ENCODE measurements at regions not wholly inside any gene's neighbourhood (a gene's known extent, or its start where the extent isn't known, plus 50 kb on each side); places are given as distances from the start of the nearest gene placed in this dataset.

DNA sequence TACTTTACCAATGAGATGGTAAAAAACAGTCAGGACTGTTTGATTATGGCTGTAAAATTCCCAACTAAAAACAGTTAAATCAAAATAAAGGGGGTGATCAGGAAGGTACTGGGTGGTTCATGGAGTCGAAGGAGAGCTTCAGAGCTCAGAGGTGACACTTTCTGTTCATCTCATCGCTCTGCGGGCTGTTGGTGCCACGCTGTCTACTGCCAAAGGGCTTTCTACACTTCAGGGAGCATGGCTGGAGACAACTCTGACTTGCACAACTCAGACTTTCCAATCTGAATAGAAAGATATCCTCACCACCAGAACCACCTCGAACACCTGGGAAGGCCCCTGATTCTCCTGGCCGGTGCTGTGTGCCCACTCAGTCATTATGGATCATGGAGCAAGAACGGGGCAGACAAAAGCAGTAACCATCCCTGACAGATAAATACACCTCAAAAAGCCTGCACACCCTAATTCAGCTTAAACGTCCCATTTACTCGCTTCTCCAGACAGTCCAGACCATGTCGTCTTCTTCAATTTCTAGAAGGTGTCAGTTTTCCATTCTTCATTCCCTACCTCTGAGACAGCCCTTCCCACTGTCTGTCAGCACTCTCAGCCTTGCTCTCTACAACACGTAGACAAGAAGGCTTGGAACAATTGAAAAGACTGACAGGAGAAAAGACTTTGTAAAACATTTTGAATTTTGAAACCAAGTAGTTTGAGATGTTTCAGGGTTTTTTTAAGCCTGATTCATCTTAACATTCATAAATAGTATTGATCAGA is 348.7 kb upstream of the NFE2L3 start:
- in situ Hi-C loops (cut with MboI; ENCODE audit: low sequenced_read_pairs in 4 of 4) (no loop called here), intact Hi-C loops (cut with DNase I; ENCODE audit: low total_unique reads) (no loop called here)
- ATAC-seq (peak in 1 of 2 donors; percentile 51), DNase-seq (no peak)
- no peaks in the 10 kb centered on the region for H3K9me3 ChIP-seq
- TF ChIP-seq, protein P1, sequence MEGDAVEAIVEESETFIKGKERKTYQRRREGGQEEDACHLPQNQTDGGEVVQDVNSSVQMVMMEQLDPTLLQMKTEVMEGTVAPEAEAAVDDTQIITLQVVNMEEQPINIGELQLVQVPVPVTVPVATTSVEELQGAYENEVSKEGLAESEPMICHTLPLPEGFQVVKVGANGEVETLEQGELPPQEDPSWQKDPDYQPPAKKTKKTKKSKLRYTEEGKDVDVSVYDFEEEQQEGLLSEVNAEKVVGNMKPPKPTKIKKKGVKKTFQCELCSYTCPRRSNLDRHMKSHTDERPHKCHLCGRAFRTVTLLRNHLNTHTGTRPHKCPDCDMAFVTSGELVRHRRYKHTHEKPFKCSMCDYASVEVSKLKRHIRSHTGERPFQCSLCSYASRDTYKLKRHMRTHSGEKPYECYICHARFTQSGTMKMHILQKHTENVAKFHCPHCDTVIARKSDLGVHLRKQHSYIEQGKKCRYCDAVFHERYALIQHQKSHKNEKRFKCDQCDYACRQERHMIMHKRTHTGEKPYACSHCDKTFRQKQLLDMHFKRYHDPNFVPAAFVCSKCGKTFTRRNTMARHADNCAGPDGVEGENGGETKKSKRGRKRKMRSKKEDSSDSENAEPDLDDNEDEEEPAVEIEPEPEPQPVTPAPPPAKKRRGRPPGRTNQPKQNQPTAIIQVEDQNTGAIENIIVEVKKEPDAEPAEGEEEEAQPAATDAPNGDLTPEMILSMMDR (IDR thresholded peaks at IDR 0.05 in 4 of 5, conservative IDR thresholded peaks at IDR 0.05 in 1 of 5): no peak
- TF ChIP-seq POLR2A (IDR thresholded peaks at IDR 0.05): no peak
- no peaks in the 10 kb centered on the region for H3K27me3 ChIP-seq
- H3K4me1 ChIP-seq: peaks cover 0 to 7% of the 10 kb centered on the region in 2 donors
- H3K4me3 ChIP-seq: no peak overlapping the region
- no peak overlapping the region for H3K27ac ChIP-seq
- no peaks in the 10 kb centered on the region for H3K36me3 ChIP-seq

DNA sequence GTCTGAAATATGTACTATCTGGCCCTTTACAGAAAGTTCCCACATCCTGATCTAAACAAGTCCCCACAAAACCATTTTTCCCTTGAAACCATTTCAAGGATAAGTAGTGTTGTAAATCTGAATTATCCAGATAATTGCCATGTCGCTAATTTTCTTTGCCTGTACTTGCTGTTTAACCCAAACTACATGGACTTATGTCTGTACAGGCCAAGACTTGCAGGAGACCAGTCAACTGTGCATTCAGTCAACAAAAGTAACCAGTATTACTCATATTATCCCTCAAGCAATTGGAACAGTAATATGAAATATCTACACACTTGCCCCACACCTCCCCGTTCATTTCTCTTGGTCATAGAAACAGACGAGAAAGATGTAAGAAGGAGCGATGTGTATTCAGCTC is 347.8 kb upstream of the NFE2L3 start:
- DNase-seq (no peak), ATAC-seq (no peak)
- Histone ChIP-seq H3K27me3 (no peaks in the 10 kb centered on the region), H3K9me3 (no peaks in the 10 kb centered on the region), H3K27ac (no peak overlapping the region), H3K36me3 (no peaks in the 10 kb centered on the region), H3K4me1 (peaks cover 0 to 7% of the 10 kb centered on the region in 2 donors), H3K4me3 (no peak overlapping the region)
- TF ChIP-seq POLR2A (IDR thresholded peaks at IDR 0.05): no peak
- TF ChIP-seq, protein P1 (IDR thresholded peaks at IDR 0.05 in 4 of 5, conservative IDR thresholded peaks at IDR 0.05 in 1 of 5): no peak
- in situ Hi-C loops (cut with MboI; ENCODE audit: low sequenced_read_pairs in 4 of 4): no loop called here
- intact Hi-C loops (cut with DNase I; ENCODE audit: low total_unique reads): no loop called here

DNA sequence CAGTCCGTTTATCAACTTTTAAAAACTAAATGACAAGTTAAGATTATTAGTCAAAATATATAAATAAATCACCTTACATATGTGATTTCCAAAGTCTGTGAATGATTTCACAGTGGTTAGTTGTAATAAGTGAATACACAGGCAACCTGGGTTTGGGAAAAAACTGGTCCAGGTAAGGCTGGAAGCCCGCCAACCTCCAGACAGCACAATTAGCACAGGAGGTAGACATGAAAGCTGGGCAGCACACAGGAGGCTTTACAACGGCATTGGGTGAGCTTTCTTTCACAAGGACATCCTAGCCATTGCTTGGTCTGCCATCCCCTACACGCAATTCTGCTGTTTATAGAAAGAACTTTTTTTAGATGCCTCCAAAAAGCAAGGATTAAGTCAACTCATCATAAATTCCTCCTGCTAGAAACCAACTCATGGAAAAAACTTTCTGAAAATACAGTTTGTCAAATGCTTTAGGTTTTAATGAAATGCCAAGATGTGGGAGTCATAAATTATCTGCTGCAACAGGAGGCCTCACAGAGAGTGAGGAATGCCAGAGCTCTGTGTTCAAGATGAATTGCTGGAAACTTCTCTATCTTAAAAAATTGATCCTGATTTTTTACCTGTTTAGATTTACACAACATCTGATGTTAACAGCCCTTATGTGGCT is 346.8 kb upstream of the NFE2L3 start:
- in situ Hi-C loops (cut with MboI; ENCODE audit: low sequenced_read_pairs in 4 of 4) (no loop called here), intact Hi-C loops (cut with DNase I; ENCODE audit: low total_unique reads) (no loop called here)
- Histone ChIP-seq H3K27ac (no peak overlapping the region), H3K27me3 (no peaks in the 10 kb centered on the region), H3K4me3 (no peak overlapping the region), H3K9me3 (no peaks in the 10 kb centered on the region), H3K4me1 (peaks cover 0 to 7% of the 10 kb centered on the region in 2 donors), H3K36me3 (no peaks in the 10 kb centered on the region)
- TF ChIP-seq, protein P1 (IDR thresholded peaks at IDR 0.05 in 4 of 5, conservative IDR thresholded peaks at IDR 0.05 in 1 of 5): no peak
- no peak for TF ChIP-seq POLR2A (IDR thresholded peaks at IDR 0.05)
- ATAC-seq (no peak), DNase-seq (no peak)

DNA sequence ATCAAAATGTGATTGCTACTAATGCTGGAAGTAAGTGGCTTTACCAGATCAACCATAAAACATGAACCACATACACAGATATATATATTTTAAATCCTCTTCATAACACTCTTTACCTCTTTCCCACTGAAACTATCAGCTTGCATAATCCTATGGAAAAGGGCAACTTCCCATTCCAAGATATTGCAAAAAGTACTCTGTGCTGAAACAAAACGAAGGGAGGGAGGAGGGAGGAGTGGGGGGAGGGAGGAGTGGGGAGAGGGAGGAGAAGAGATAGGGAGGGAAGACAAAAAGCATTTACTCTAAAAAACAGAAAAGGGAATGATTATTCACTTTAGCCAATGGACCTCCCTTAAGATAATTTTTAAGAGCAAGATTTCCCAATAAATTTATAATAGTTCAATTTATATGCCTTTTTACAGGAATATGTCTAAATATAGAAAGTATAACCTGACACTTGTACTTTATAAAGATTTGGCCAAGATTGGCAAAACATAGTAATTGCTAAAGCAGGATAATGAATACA is 344.8 kb upstream of the NFE2L3 start:
- no peak overlapping the region for H3K4me3 ChIP-seq
- intact Hi-C loops (cut with DNase I; ENCODE audit: low total_unique reads): no loop called here
- ATAC-seq (no peak), DNase-seq (no peak)
- no peaks in the 10 kb centered on the region for H3K27me3 ChIP-seq
- H3K27ac ChIP-seq: no peak overlapping the region
- in situ Hi-C loops (cut with MboI; ENCODE audit: low sequenced_read_pairs in 4 of 4): no loop called here
- TF ChIP-seq, protein P1 (IDR thresholded peaks at IDR 0.05 in 4 of 5, conservative IDR thresholded peaks at IDR 0.05 in 1 of 5): no peak
- no peak for TF ChIP-seq POLR2A (IDR thresholded peaks at IDR 0.05)
- H3K36me3 ChIP-seq: no peaks in the 10 kb centered on the region
- no peaks in the 10 kb centered on the region for H3K9me3 ChIP-seq
- H3K4me1 ChIP-seq: peaks cover 0 to 7% of the 10 kb centered on the region in 2 donors

All from gastrocnemius medialis (tissue), 4 donors.